ENCODE measurements at regions not wholly inside any gene's neighbourhood (a gene's known extent, or its start where the extent isn't known, plus 50 kb on each side); places are given as distances from the start of the nearest gene placed in this dataset.

GRCh38 chr9:32004431-32005076 lies 379.9 kb upstream of the ACO1 start:
- TF ChIP-seq, protein P1, sequence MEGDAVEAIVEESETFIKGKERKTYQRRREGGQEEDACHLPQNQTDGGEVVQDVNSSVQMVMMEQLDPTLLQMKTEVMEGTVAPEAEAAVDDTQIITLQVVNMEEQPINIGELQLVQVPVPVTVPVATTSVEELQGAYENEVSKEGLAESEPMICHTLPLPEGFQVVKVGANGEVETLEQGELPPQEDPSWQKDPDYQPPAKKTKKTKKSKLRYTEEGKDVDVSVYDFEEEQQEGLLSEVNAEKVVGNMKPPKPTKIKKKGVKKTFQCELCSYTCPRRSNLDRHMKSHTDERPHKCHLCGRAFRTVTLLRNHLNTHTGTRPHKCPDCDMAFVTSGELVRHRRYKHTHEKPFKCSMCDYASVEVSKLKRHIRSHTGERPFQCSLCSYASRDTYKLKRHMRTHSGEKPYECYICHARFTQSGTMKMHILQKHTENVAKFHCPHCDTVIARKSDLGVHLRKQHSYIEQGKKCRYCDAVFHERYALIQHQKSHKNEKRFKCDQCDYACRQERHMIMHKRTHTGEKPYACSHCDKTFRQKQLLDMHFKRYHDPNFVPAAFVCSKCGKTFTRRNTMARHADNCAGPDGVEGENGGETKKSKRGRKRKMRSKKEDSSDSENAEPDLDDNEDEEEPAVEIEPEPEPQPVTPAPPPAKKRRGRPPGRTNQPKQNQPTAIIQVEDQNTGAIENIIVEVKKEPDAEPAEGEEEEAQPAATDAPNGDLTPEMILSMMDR (tag by site-specific recombination; IDR thresholded peaks at IDR 0.05): no peak
- TF ChIP-seq KLF8 (tag by site-specific recombination; IDR thresholded peaks at IDR 0.05): no peak
- TF ChIP-seq, protein P2, sequence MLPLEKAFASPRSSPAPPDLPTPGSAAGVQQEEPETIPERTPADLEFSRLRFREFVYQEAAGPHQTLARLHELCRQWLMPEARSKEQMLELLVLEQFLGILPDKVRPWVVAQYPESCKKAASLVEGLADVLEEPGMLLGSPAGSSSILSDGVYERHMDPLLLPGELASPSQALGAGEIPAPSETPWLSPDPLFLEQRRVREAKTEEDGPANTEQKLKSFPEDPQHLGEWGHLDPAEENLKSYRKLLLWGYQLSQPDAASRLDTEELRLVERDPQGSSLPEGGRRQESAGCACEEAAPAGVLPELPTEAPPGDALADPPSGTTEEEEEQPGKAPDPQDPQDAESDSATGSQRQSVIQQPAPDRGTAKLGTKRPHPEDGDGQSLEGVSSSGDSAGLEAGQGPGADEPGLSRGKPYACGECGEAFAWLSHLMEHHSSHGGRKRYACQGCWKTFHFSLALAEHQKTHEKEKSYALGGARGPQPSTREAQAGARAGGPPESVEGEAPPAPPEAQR (tag by site-specific recombination; IDR thresholded peaks at IDR 0.05): no peak
- TF ChIP-seq, protein P3, sequence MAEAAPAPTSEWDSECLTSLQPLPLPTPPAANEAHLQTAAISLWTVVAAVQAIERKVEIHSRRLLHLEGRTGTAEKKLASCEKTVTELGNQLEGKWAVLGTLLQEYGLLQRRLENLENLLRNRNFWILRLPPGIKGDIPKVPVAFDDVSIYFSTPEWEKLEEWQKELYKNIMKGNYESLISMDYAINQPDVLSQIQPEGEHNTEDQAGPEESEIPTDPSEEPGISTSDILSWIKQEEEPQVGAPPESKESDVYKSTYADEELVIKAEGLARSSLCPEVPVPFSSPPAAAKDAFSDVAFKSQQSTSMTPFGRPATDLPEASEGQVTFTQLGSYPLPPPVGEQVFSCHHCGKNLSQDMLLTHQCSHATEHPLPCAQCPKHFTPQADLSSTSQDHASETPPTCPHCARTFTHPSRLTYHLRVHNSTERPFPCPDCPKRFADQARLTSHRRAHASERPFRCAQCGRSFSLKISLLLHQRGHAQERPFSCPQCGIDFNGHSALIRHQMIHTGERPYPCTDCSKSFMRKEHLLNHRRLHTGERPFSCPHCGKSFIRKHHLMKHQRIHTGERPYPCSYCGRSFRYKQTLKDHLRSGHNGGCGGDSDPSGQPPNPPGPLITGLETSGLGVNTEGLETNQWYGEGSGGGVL (tag by site-specific recombination; IDR thresholded peaks at IDR 0.05): no peak
- no peak for TF ChIP-seq ZNF121 (tag by site-specific recombination; IDR thresholded peaks at IDR 0.05)
- TF ChIP-seq SP2 (tag by site-specific recombination; IDR thresholded peaks at IDR 0.05): no peak
- TF ChIP-seq ZSCAN16 (tag by site-specific recombination; IDR thresholded peaks at IDR 0.05): no peak
- TF ChIP-seq ZNF138 (tag by site-specific recombination; IDR thresholded peaks at IDR 0.05; ENCODE audit: borderline replicate concordance): no peak

All from HEK293 (cell line).